Neural cell (in vitro differentiated cells): ENCODE measurements at regions not wholly inside any gene's neighbourhood (a gene's known extent, or its start where the extent isn't known, plus 50 kb on each side); places are given as distances from the start of the nearest gene placed in this dataset.

Experiments used
- H2AFZ ChIP-seq: fragments of 200-600, 300-800 bp; sonication (generic), shearing (Covaris generic); 2 replicates; pipeline ENCODE4 v1.6.0; 2014; ENCODE audit warnings: low read depth, mild to moderate bottlenecking, antibody characterized with exemption, low read length, moderate library complexity
- H3F3A ChIP-seq: fragments of 200-600 bp; shearing (Covaris generic); 2 replicates; pipeline ENCODE4 v1.6.1; 2016; ENCODE audit warnings: mild to moderate bottlenecking, moderate library complexity, mixed read lengths, antibody characterized with exemption, low read length; ENCODE audit not compliant: insufficient read depth, poor library complexity, severe bottlenecking
- H3K27ac ChIP-seq: fragments of 200-600, 300-800 bp; sonication (generic), shearing (Covaris generic); 2 replicates; pipeline ENCODE4 v1.5.1; 2014; ENCODE audit warnings: mild to moderate bottlenecking, low read length, moderate library complexity
- H3K27me3 ChIP-seq: fragments of 300-800, 200-600 bp; sonication (generic), shearing (Covaris generic); 2 replicates; pipeline ENCODE4 v1.6.0; 2014; ENCODE audit warnings: mild to moderate bottlenecking, low read depth, low read length, moderate library complexity; ENCODE audit not compliant: insufficient read depth
- H3K36me3 ChIP-seq: fragments of 300-800, 200-600 bp; sonication (generic), shearing (Covaris generic); 2 replicates; pipeline ENCODE4 v1.5.1; 2014; ENCODE audit warnings: mild to moderate bottlenecking, antibody characterized with exemption, low read length, moderate library complexity; ENCODE audit not compliant: insufficient read depth
- H3K4me2 ChIP-seq: fragments of 300-800, 200-600 bp; sonication (generic), shearing (Covaris generic); 2 replicates; pipeline ENCODE4 v1.6.0; 2014; ENCODE audit warnings: mild to moderate bottlenecking, low read length
- H3K4me3 ChIP-seq: fragments of 300-800, 200-600 bp; sonication (generic), shearing (Covaris generic); 2 replicates; pipeline ENCODE4 v1.5.1; 2014; ENCODE audit warnings: mild to moderate bottlenecking, low read length, moderate library complexity
- H3K79me2 ChIP-seq: fragments of 200-600 bp; shearing (Covaris generic); replicated peaks from 2 replicates; pipeline ENCODE4 v1.6.0; 2014; ENCODE audit warnings: mild to moderate bottlenecking, low read length, moderate library complexity; ENCODE audit not compliant: insufficient read depth
- H3K9ac ChIP-seq: fragments of 300-800, 200-600 bp; sonication (generic), shearing (Covaris generic); 2 replicates; pipeline ENCODE4 v1.6.1; 2016; ENCODE audit warnings: mild to moderate bottlenecking, low read length, mixed read lengths
- H3K9me2 ChIP-seq: fragments of 200-600 bp; shearing (Covaris generic); 2 replicates; pipeline ENCODE4 v1.6.1; 2016; ENCODE audit warnings: mild to moderate bottlenecking, low read length, mixed read lengths; ENCODE audit not compliant: insufficient read depth
- H3K9me3 ChIP-seq: fragments of 200-600, 300-800 bp; sonication (generic), shearing (Covaris generic); 2 replicates; pipeline ENCODE4 v1.6.1; 2016; ENCODE audit warnings: mild to moderate bottlenecking, mixed run types, low read length, moderate library complexity, mixed read lengths
- H4K20me1 ChIP-seq: fragments of 200-600 bp; shearing (Covaris generic); 2 replicates; pipeline ENCODE4 v1.6.1; 2016; ENCODE audit warnings: mild to moderate bottlenecking, mixed run types; ENCODE audit not compliant: insufficient read depth
- CTCF ChIP-seq: fragments of 450-650 bp; IDR thresholded peaks from 2 replicates; pipeline ENCODE4 v1.5.1; 2014; ENCODE audit warnings: antibody characterized with exemption, mild to moderate bottlenecking, moderate library complexity; ENCODE audit not compliant: poor library complexity, severe bottlenecking
- EP300 ChIP-seq: fragments of 450-650 bp; conservative IDR thresholded peaks from 2 replicates; pipeline ENCODE4 v1.6.1; 2014; ENCODE audit warnings: antibody characterized with exemption, mild to moderate bottlenecking, moderate library complexity; ENCODE audit not compliant: poor library complexity, severe bottlenecking
- EZH2 ChIP-seq: fragments of 200-600, 300-800 bp; shearing (Covaris generic), sonication (generic); IDR thresholded peaks from 2 replicates; pipeline ENCODE4 v1.6.1; 2014; ENCODE audit warnings: antibody characterized with exemption, low read length, borderline replicate concordance, mild to moderate bottlenecking; ENCODE audit not compliant: insufficient read depth, poor library complexity, severe bottlenecking
- MXI1 ChIP-seq: fragments of 450-650 bp; conservative IDR thresholded peaks from 2 replicates; pipeline ENCODE4 v1.6.1; 2014; ENCODE audit warnings: antibody characterized with exemption, mild to moderate bottlenecking; ENCODE audit not compliant: poor library complexity, severe bottlenecking
- POLR2AphosphoS5 ChIP-seq: IDR thresholded peaks from 2 replicates; pipeline ENCODE4 v1.6.1; 2012
- RAD21 ChIP-seq: fragments of 450-650 bp; conservative IDR thresholded peaks from 2 replicates; pipeline ENCODE4 v1.6.1; 2014; ENCODE audit warnings: antibody characterized with exemption, mild to moderate bottlenecking, moderate library complexity
- REST ChIP-seq: IDR thresholded peaks from 2 replicates; pipeline ENCODE4 v1.6.1; 2012; ENCODE audit warnings: borderline replicate concordance
- SMC3 ChIP-seq: fragments of 450-650 bp; conservative IDR thresholded peaks from 2 replicates; pipeline ENCODE4 v1.6.1; 2014; ENCODE audit warnings: antibody characterized with exemption, mild to moderate bottlenecking, moderate library complexity; ENCODE audit not compliant: poor library complexity
- TAF1 ChIP-seq: IDR thresholded peaks from 2 replicates; pipeline ENCODE4 v1.6.1; 2012; ENCODE audit warnings: low read depth

- H3K9ac ChIP-seq = no peak overlapping the region
- no peak for TF ChIP-seq REST
- no peak for TF ChIP-seq CTCF
- TF ChIP-seq TAF1 = no peak
- TF ChIP-seq MXI1 = no peak
- no peak for TF ChIP-seq SMC3
- TF ChIP-seq POLR2AphosphoS5 = no peak
- TF ChIP-seq RAD21 = no peak
- TF ChIP-seq EZH2 = no peak
- no peak for TF ChIP-seq EP300
Measured at GRCh38 chr5:124865066-124865465, 118.6 kb upstream of the ZNF608 start.

GRCh38 chr5:124865603-124866354 lies 119.3 kb upstream of the ZNF608 start:
- no peak for TF ChIP-seq EZH2
- no peak for TF ChIP-seq EP300
- TF ChIP-seq SMC3 = no peak
- Histone ChIP-seq H3K4me2 (no peak overlapping the region), H3K9me3 (no peaks in the 10 kb centered on the region), H3K9me2 (no peaks in the 10 kb centered on the region), H3K27me3 (no peaks in the 10 kb centered on the region), H3K27ac (no peak overlapping the region), H2AFZ (no peak overlapping the region), H3K79me2 (no peaks in the 10 kb centered on the region), H3K36me3 (no peaks in the 10 kb centered on the region), H3K9ac (no peak overlapping the region), H3K4me3 (no peak overlapping the region), H3F3A (no peaks in the 10 kb centered on the region), H4K20me1 (no peaks in the 10 kb centered on the region)

More at GRCh38 chr5:124865066-124865465, 118.6 kb upstream of the ZNF608 start:
- no peak overlapping the region for H2AFZ ChIP-seq
- no peaks in the 10 kb centered on the region for H3K36me3 ChIP-seq
- H3K27ac ChIP-seq = no peak overlapping the region
- H3K27me3 ChIP-seq = no peaks in the 10 kb centered on the region
- H3F3A ChIP-seq = no peaks in the 10 kb centered on the region
- H4K20me1 ChIP-seq = no peaks in the 10 kb centered on the region
- H3K9me3 ChIP-seq = no peaks in the 10 kb centered on the region
- no peak overlapping the region for H3K4me2 ChIP-seq
- H3K4me3 ChIP-seq = no peak overlapping the region
- H3K9me2 ChIP-seq = no peaks in the 10 kb centered on the region
- no peaks in the 10 kb centered on the region for H3K79me2 ChIP-seq
